Kidney tubule cell (primary cell): ENCODE measurements at regions not wholly inside any gene's neighbourhood (a gene's known extent, or its start where the extent isn't known, plus 50 kb on each side); places are given as distances from the start of the nearest gene placed in this dataset.
"Not testable (repeated sequence)": the region's sequence is repeated elsewhere in the genome, so short reads cannot be mapped to it uniquely, and the experiment has no call there.

Experiments
- DNase-seq: peaks from one replicate; pipeline ENCODE4 v3.0.0-alpha.2; 2018; ENCODE audit warnings: low spot score

DNA sequence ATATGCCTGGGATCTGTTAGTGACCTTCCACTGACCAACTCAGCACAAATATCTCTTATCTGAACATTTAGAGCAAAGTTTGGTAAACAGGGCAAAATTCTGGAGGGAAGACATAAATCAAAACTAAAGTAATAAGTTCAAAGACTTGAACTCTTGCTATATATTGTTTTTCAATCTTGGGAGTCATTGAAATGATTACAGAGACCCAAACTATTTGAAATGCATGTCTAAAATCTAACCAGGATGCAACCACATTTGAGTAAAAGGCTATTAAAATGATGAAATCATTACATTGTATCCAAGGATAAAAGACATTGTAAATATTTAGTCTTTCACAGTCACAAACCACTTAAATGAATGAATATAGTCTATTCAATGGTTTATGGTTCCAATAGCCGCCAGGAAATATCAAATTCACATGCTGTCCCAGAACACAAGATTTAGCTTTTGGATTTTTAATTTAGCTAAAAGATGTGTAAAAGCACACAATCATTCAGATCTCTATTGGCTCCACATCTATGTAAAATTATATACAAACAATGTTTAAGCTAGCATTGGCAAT, 256.6 kb upstream of the EPHA7 start:
- peak; percentile 7 for DNase-seq

DNA sequence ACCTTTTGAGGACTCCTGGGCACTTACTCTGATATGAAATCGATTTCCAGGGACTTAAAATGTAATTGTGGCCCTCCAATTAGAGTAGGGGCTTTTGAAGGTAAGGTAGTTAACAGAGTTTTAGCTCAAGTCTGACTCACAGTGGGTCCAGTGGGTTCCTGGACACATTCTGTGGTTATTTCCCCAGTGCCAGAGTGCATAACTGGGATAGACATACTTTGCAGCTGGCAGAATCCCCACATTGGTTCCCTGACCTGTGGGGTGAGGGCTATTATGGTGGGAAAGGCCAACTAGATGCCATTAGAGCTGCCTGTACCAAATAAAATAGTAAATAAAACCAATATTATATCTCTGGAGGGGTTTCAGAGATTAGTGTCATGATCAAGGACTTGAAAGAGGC, 243.8 kb upstream of the EPHA7 start:
- no peak for DNase-seq

DNA sequence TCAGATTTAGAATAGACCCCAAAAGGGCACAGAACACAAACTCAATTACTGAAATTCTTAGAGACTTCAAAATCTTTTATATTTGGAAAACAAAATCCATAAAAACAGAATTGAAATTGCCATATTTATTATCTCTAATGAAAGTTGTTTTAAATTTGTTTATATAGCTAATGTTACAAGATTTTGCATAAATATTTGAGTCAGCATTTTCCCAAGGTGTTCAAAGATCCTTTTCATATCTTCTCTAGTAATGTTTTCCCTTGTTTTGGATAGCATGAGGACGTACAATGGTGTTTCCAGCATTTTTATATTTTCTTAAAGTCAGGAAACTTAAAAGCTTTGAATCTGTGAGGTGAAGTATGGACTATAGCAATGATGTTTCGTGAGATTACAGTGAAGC, 235.2 kb upstream of the EPHA7 start:
- no peak for DNase-seq

DNA sequence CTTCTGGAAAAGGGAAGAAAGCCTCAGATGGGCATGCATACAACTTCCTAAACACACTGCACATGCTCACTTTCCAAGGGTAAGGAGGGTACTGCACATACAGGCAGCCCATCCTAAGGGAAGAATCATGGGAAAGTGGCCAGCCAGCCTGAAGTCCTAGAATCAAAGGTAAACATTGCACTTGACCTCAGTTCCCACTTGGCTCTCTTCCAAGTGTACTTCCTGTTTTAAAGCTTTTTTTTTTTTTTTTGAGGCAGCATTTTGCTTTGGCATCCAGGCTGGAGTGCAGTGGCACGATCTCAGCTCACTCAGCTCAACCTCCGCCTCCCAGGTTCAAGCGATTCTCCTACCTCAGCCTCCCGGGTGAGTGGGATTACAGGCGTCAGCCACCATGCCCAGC, 225.3 kb upstream of the EPHA7 start:
- peak; percentile 33 for DNase-seq

DNA sequence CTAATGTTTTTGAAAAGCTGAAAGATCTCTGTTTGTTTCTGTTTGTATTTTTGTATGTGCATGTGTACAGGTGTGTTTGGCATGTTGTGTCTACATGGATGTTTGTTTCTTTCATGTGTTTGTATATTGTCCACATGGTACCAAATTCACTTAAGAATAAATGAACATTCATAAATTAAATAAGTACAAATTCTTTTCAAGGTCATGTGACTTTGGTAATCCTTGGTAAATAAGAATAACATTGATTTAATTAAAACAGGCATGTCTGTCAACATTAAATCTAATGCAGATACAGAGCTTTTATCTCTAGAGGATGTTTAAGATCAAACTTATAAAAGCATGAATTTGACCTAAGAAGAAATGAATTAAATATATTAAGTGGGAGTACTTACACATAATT, 219.8 kb upstream of the EPHA7 start:
- no peak for DNase-seq

DNA sequence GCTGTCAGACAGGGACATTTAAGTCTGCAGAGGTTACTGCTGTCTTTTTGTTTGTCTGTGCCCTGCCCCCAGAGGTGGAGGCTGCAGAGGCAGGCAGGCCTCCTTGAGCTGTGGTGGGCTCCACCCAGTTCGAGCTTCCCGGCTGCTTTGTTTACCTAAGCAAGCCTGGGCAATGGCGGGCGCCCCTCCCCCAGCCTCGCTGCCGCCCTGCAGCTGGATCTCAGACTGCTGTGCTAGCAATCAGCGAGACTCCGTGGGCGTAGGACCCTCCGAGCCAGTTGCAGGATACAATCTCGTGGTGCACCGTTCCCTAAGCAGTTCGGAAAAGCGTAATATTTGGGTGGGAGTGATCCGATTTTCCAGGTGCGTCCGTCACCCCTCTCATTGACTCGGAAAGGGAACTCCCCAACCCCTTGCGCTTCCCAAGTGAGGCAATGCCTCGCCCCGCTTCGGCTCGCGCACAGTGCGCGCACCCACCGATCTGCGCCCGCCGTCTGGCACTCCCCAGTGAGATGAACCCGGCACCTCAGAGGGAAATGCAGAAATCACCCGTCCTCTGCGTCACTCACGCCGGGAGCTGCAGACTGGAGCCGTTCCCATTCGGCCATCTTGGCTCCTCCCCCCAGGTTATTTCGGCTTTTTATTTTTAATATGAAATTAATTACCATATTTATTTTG, 217.8 kb upstream of the EPHA7 start:
- not testable (repeated sequence) for DNase-seq

DNA sequence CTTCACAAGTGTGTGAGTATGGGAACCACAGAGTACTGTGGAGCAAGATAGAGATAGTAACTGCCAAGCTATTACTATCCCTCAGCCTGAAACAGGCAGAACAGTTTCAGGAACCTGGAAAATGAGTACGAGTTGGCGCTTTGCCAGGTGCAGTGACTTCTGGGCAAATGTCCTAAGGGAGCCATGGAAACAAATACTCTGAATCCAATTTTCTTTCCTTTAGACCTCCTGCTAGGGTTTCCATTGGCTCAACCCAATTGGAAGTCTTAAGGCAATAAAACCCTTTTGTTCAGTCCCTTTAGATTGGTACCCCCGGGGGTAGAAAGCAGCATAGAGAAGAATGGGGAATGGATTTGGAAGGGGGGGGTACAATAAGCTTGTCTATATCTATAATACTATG, 205.0 kb upstream of the EPHA7 start:
- DNase-seq, result no peak

DNA sequence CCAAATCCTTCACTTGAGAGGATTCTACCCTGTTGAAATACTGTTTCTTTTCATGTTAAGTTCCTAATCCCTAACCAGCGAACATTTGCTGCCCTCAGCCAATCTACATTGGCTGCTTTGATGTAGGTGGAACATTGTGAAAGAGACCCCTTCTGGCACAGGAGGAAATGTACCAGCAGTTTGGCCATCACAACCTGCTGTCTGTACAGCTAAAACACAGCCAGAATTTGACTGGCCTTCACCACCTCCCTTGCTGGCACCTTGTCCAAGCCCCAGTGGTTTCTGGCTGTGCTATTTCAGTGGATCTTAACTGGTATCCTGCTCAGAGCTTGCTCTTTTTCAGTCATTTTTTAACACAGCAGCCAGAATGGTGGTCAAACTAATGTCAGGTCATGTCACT, 202.1 kb upstream of the EPHA7 start:
- DNase-seq, result no peak

DNA sequence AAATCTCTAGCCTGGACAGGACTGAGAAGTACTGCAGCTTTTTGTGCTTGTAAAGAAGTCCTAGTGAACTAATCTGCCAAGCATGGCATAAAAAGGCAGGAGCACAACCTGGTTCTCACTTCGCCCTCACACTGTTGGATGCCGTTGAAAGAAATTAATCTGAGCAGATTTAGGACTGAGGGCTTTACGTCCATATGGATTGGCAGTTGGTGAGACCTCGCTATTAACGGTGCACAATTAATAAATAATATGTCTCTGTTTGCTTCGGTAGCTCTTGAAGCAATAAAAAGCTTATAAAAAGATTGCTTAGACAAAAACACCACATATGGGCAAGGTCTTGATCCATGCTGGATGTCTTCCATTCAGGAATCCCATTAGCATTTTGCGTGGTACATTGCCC, 185.6 kb upstream of the EPHA7 start:
- no peak for DNase-seq

DNA sequence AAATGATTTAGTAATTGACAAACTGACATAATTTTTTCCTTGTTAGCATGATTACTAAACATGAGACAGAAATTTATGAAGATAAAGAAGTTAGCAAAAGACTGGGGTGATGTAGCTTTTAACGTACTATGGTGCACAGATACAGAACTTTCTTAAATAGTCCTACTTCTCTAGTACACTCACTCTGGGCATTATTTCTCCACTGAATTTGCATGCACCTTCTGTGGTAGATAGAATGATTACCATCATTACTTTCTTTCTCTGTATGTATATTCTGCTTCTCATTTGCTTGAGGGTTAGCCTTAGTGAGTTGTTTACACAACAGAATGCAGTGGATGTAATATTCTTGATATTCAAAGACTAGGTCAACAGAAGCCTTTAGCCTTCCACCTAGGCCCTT, 173.1 kb upstream of the EPHA7 start:
- DNase-seq, result no peak

DNA sequence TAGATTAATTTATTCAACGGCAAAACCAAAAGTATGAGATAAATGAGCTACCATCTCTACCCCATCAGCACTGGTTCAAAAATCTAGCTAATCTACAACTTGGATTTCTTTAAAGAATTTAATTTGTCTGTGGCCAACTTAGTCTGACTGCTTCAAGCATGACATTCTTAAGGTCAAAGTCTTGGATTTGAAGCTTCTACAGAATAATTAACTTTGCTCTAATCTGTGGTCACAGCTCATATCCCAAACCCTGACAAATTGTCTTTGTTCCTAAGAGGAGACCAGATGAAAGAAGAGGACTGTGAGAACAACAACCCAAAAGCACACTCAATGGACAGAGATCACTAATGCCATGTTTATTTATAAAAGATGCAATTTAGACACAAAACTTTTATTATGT, 166.9 kb upstream of the EPHA7 start:
- DNase-seq, result peak; percentile 65

DNA sequence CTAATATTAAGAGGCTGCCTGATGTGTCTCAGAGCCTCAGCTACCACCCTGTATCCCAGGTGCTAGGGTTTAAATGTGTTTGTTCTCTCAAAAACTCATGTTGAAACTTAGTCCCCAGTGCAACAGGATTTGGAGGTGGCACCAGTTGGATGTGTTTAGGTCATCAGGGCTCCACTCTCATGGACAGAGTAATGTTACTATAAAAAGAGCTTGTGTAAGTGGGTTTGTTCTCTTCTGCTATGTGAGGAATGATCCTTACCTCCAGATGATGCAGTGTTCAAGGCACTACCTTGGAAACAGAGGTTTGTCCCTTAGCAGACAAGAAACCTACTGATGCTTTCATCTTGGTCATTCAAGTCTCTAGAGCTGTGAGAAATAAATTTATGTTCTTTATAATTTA, 164.9 kb upstream of the EPHA7 start:
- DNase-seq, result peak; percentile 10

DNA sequence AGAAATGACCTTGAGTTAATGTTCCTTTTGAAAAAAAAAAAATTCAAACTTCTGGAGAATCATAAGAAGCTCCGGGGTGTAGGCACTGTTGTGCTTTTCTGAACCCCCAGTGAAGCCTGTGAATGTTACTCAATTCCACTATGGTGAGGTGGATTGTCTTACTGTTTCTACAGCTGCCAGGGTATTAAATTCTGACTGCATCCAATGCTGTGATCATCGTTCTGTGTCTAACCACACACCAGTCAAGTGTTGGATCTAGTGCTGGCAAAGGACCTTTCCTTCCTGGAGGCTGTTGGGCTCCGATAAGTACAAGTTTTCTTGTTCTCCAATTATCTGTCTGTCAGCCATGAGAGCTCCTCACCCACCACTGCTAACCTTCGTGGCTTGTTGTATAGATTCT, 162.0 kb upstream of the EPHA7 start:
- DNase-seq, result peak; percentile 66

DNA sequence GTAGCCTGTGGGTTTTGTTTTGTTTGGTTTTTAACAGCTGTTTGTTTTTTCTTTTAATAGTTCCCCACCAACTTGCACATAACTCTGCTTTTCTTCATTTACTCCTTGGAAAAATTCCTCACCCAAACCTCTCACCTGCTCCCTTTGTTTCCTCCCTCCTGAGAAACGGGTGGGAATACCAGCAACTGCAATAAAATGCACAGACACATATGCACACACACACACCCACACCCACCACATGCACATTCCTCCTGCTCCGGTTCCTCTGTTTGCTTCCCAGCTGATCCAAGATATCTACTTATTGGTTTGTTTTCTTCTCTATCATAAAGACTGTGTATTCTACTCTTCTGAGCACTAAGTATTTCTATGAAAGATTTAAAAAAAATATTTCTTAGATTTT, 161.1 kb upstream of the EPHA7 start:
- no peak for DNase-seq

DNA sequence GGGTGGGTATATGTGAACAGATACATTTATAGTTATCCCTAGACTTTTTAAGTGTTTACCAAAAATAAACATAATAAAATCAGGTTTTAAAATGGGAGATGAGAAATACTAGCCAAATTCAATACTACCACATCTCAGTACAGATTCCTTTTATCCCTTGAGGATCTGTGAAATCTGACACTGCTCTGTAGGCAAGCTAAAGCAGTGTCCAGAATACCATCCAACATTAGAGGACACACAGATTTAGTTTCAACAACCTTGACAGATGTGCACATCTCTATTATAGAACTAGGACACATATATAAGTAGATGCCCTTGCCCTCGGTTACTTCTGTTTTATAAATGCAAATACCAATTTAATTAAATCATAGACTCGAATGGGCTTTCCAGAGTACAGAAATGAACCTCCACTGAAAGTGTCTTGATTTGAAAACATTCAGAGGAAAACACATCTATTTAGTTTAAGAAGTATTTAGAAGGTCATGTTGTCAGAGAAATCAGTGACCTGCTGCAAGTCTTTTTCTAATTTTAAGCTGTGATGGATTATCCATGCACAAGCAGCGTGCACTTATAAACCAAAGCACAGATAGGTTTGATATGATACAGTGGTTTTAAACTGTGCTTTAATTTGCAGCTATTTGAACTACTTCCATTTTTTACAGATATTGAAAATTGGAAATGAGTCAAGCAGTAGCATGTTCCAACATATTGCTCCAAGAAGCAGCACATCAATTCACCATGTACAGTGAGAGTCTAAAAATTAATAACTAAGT, 156.3 kb upstream of the EPHA7 start:
- no peak for DNase-seq

DNA sequence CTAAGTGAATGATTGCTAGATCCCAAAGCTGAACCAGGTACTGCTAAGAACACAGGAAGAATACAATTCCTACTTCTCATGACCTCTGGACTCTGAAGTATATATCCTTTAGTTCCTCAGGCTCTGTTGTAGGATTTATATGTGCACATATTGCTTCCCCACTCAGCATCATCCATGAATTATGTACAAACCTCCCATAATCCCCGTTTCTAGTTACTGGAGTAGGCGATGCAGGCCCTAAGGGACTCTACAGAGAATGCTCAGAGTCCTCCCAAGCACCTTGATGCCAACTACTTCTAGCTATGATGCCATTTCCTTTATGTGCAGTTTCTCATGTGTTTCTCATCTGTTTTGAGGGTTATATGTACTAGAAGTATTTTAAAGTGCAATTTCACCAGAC, 154.9 kb upstream of the EPHA7 start:
- DNase-seq, result no peak

DNA sequence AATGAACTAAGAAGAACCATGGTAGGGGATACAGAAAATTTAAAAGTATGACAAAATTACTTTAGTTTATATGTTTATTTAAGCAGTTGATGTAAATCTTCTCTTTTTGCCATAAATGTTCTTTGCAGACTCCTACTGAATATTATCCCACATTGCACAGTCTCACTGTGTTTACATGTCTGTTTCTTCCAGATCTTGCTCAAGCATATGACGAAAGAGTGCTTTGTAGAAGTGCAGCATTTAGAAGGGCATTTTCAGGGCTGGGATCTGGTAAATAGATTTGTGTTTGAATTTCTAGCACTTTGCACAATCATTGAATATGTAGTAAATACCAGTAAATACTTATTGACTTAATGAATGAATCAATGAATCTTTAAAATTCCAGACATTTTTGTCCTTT, 152.0 kb upstream of the EPHA7 start:
- DNase-seq, result no peak

DNA sequence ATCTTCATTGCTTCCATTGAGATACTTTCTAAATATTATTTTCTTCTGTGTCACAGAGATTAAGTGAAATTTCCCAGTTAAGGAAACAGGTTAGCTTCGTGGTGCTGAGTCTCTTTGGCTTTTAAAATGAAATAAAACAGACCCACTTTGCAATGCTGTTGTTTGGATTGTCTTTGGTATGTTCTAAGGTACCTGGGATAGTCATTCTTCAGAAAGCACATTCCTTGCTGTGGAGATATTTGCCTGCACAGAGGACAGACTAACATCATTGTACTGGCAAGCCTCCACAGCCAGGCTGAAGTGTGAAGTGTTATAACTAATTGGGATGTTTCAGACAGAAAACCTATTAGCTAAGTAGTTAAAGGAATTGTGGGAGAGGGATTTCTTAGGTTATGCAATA, 148.8 kb upstream of the EPHA7 start:
- no peak for DNase-seq

DNA sequence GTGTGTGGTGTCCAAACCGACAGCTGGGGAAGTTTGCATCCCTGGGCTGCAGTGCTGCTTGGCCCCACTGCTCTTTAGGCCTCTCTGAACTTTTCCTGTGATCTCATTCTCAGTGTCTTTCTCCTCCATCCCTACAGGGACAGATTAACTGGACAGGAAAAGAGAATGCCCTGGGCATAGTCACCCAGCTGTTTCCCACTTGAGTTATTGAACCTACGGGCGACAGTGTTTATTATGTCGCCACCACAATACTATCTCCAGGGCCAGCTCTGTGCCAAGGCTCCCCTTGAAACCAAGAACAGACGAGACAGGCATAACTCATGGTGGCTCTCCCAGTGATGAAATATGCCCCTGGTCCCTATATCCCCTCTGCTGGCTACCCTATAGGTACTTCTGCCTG, 147.8 kb upstream of the EPHA7 start:
- DNase-seq, result no peak

DNA sequence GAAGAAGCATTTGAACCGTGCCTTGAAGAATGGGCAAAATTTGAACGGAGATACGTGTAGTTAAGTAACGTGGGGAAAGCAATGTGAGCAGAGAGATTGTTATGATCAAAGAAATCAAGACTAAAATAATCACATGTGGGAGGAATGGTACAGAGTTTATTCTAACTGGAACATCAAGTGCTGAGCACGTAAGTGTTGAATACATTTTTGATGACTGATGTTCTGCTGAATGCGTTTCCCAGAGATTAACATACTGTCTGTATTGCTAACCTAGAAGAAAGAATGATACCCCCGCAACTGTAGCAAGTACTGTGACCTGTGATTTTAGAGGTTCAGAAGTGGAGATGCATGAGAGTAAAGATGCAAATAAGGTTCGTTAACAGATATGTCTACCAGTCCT, 146.9 kb upstream of the EPHA7 start:
- no peak for DNase-seq

DNA sequence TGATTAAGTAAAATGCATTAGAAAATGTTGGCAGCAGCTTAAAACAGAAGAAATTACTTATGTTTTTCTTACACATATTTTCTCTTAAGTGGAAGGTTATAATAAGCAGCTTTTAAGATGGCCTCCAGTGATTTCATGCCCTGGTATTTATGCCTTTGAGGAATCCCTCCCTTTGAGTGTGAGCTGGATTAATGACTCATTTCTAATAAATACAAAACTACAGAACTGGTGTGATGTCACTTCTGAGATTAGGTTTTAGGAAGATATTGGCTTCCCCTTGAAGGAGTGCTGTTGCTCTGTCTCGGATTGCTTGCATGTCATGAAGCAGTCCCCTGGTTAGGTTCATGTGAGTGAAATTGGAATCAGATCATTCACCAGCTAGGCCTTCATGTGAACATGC, 143.2 kb upstream of the EPHA7 start:
- peak; percentile 63 for DNase-seq

DNA sequence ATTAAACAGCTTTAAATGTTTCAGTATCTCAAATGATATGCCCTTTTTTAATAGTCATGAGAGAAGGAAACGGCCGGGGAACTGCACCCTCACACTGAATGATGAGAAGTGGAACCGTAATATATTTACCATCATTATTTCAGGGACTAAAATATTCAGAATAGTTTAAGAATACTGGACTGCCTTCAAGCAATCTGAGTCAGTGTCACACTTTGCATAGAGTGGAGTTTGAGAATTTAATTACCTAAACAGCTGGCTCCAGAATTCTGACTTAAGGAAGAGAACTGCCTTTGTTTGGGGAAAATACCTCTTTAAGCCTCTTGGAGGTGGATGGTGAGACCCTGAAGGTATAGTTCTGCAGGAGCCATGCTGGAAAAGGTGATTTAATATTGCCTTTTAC, 135.9 kb upstream of the EPHA7 start:
- DNase-seq, result no peak

DNA sequence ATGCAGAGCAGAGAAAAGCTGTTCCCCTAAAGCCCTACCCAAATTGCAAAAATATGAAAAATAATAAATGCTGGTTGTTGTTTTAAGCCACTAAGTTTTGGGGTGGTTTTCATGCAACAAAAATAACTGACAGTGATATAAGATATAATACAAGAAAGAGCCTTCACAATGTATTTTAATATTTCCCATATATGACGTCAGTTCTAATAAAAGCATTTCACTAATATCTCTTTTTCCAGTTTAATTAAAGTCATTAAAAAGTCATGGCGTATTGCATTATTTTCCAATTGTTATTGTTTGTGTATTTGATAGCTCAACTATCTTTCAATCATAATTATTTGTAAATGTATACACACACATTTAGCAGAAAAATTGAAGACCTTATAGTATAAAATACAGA, 134.7 kb upstream of the EPHA7 start:
- DNase-seq, result no peak
